Frontal cortex (tissue), 3 donors: ENCODE measurements at regions not wholly inside any gene's neighbourhood (a gene's known extent, or its start where the extent isn't known, plus 50 kb on each side); places are given as distances from the start of the nearest gene placed in this dataset.

Experiments
- DNase-seq, 2 donors: peaks; one replicate each; pipeline ENCODE4 v3.0.0; 2012; ENCODE audit warnings: low spot score in 2 of 2
- FAIRE-seq: peaks from 2 replicates; lab custom pipeline; 2012; peaks lifted over from hg19 to GRCh38; lab: Jason Lieb, UNC
- donor health status: control.
- donor health status: control.
- donor health status: control.

DNA sequence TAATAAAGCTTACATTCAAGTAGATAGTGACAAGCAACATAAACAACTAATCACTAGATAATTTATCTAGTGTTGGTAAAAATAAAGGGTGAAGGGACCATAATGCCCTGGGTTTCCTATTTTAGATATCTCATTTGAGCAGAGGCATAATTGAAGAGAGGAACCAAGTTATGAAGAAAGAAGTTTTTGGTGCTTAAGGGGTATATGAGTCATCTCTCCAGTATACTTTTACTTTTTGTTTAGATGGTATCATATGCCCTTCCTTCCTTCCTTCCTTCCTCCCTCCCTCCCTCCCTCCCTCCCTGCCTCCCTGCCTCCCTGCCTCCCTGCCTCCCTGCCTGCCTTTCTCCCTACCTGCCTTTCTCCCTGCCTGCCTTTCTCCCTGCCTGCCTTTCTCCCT, 1053.5 kb upstream of the CELF4 start:
- no peak for DNase-seq
- no peak for FAIRE-seq

DNA sequence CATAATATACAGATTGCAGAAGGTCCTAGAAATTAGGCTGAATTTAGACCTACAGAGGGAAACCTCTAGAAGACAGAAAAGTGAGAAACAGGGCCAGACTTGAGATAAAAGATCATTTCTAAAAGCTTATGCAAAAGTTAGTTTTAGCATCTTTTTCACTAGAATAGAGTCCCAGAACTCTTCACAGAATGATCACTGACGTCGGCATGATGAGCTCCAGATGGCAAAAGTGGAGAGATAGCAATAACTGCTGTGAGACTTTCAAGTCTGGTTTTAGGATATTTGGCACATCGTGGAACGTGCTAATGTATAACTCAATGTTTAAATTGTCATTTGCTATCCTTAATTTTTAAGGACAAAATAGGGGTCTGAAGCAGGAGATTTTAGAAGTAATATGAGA, 1050.7 kb upstream of the CELF4 start:
- no peak for FAIRE-seq
- DNase-seq, result no peak

- DNase-seq (no peak), FAIRE-seq (no peak)
These were observed 1047.3 kb upstream of the CELF4 start for GRCh38 chr18:38612904-38613303.

DNA sequence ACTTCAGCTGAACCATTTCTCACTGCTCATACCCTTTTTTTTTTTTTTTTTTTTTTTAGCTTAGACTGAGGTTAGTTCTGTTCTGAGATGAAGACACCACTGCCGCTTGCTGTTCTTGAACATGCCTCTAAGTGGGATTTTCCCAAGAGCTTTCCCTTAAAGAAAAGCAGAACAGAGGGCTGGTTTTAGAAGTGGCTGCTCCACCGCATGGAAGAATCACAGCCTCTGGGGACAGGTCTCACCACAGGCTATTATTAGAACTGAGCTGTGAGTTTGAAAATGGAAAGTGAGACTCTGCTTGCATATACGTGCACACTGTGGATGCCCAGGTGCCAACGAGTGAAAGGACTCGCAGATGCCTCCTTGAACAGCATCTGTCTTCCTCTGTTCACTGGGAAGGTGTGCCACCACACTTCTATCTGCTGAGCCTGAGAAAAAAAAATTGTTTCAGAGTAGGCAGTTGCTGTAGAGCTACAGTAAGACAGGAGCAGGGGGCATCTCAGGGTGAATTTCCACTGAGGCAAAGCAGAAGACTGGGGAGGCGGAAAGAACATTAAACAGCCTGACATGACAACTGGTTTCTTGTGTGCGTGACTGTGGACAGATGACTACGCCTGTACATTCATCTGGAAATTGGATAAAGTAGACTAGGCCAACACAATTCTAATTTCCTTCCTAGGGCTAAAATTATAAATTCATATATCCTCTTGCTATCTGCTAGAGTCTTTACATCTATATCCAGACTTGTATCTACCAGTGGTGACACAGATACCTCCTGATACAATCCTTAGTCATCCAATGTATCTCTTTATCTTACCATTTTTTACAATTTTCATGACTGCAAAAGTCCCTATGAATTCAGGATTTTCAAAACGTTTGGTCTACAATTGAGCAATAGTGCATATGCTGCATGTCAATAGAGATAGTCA, 1045.7 kb upstream of the CELF4 start:
- DNase-seq, result no peak
- no peak for FAIRE-seq

DNA sequence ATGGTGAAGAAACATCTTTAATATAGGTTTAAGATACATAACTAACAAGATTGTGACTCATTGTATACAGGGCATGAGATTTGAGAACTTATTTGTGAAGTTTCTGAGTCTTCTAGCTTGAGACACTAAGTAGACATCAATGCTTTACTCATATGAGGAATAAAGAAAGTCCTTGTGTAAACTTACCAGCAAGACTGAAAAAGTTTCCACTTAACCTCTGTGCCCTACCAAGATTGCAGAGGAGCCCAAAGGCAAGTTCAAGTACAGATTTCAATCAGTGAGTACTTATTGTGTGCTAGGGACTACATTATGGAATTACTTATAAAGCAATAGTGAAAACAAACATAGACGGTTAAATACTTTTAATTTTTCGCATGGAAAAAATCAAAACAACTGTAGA, 1041.2 kb upstream of the CELF4 start:
- no peak for DNase-seq
- no peak for FAIRE-seq

- DNase-seq (no peak), FAIRE-seq (no peak)
These were observed 1036.7 kb upstream of the CELF4 start for GRCh38 chr18:38602341-38602740.

- DNase-seq (no peak), FAIRE-seq (no peak)
These were observed 1022.0 kb upstream of the CELF4 start for GRCh38 chr18:38587571-38587970.

- no peak for DNase-seq
- FAIRE-seq, result no peak
These were observed 1020.7 kb upstream of the CELF4 start for GRCh38 chr18:38586327-38586726.

- FAIRE-seq, result no peak
These were observed 1014.2 kb upstream of the CELF4 start for GRCh38 chr18:38579764-38580163.

GRCh38 chr18:38576916-38577315, 1011.3 kb upstream of the CELF4 start:
- DNase-seq (no peak), FAIRE-seq (no peak)

More at GRCh38 chr18:38579764-38580163, 1014.2 kb upstream of the CELF4 start:
- DNase-seq, result no peak

GRCh38 chr18:38576349-38576748, 1010.8 kb upstream of the CELF4 start:
- no peak for FAIRE-seq
- DNase-seq, result no peak

DNA sequence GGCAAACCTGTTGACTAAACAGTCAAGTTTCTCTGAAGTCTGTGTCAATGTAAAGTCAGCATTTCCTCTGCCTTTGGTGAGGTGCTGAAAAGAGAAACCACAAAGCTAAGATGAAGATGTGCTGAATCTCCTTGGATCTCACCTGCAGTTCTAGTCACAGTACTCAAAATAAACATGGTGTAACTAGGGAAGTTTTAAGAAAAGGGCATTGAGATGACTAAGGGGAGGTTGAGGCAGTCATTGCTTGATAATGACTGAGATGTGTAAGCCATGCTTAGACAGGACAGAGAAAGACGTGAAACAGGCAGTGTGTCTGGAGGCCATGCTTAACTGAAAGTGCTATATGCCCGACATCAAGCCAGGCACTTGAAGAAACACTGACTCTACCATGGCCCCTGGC, 1010.0 kb upstream of the CELF4 start:
- DNase-seq (no peak), FAIRE-seq (no peak)

DNA sequence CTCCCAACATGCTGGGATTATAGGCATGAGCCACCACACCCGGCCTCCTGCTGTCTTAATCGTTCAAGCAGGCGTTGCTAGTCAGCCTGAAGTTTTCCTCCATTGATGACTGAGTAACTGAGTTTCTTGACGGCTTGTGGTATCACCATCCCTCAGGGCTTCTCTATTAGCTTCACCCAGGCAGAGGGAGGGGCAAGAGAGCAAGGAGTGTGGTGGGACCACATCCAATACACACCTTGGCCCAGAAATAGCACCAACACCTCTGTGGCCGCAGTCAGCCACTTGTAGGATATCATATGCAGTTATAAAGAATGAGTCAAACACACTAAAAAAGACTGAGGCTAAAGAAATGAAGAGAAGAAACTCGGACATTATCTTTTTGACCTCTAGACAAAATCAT, 1009.4 kb upstream of the CELF4 start:
- FAIRE-seq, result no peak
- no peak for DNase-seq

DNA sequence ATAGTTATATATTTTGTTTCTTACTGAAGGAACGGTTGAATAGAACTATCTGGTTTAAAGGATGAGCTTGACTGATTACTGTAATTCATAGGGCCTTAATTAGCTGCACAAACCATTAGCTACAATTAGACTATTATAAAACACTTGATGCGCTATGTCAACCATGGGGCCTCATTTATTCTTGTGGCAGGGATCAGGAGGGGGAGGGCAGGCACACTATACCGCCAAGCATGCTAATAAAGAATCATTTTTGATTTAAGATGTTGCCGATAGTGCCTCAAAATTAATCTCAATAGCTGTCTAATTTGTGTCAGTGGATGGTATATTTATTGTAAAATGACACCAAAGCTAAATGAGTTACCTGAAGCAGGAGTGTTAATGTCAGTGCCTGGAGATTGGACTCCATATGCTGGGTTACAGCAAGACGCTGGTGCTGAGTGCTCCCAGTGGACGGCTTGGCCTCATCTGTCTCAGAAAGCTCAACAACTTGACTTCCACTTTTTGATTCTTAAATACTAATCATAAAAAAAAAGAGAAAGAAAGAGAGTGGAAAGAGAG, 1007.0 kb upstream of the CELF4 start:
- DNase-seq (no peak), FAIRE-seq (no peak)

- no peak for DNase-seq
- FAIRE-seq, result no peak
These were observed 1006.1 kb upstream of the CELF4 start for GRCh38 chr18:38571651-38572050.

GRCh38 chr18:38565513-38565912, 999.9 kb upstream of the CELF4 start:
- no peak for FAIRE-seq
- DNase-seq, result no peak

- DNase-seq (no peak), FAIRE-seq (no peak)
These were observed 997.9 kb upstream of the CELF4 start for GRCh38 chr18:38563396-38563980.

DNA sequence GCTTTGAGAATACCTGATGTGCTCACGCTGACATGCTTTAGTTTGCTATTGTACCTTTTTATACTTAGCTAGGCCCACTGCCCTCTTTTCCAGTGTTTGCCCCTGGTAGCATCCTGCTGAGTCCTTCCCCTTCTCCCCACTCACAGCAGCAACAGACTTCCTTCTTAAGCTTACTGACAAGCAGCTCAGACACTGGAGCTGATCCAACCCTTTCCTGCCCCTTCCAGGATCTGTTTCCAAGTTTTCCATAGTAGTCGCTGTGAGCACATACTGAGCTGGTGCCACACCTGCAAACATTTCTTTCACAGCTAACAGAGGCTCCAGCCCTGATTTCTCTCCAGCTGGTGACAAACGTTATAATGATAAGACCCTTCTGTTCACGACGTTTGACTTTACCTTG, 991.4 kb upstream of the CELF4 start:
- no peak for DNase-seq

GRCh38 chr18:38552732-38553321, 987.2 kb upstream of the CELF4 start:
- FAIRE-seq (no peak), DNase-seq (no peak)

More for the DNA sequence above, 991.4 kb upstream of the CELF4 start:
- no peak for FAIRE-seq

DNA sequence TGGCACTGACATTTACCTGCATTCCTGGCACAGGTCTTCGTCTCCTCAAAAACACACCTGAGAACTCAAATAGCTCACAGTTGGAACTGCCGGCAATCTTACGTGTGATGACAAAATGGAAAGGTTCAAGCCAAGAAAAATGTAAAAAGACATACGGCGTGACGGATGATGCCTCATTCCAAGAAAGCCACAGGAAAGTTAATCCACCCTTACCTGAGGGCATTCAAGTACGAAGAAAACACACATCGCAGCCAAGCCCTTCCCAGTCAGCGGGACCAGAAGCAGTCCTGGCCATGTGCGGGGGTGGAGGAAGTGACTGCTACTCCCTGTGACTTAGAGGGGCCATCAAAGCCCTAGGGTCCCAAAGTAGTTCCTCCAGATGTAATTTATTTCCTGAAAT, 986.3 kb upstream of the CELF4 start:
- DNase-seq (no peak), FAIRE-seq (no peak)

DNA sequence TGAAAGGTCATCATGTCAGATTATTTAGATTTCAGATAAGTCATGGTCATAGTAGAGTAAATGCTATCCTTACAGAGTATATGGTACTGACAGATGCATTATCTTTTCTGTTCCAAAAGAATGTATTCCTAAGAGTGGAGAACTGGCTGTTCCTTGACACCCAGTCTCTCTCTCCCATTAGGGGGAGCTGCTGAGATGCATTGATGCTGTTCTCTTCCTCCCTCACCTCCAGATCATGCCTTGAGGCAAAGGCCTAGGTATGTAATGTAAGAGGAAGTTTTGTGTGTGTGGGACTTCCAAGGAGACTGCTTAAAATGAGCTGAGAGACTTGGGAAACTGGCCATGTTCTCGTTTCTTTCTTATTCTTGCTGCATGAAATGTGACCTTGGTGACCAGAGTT, 979.5 kb upstream of the CELF4 start:
- DNase-seq (no peak), FAIRE-seq (no peak)
